ENCODE measurements at regions not wholly inside any gene's neighbourhood (a gene's known extent, or its start where the extent isn't known, plus 50 kb on each side); places are given as distances from the start of the nearest gene placed in this dataset.
"Not testable (repeated sequence)": the region's sequence is repeated elsewhere in the genome, so short reads cannot be mapped to it uniquely, and the experiment has no call there.

- TF ChIP-seq CTCF (IDR thresholded peaks at IDR 0.05 in 2 of 3, conservative IDR thresholded peaks at IDR 0.05 in 1 of 3; ENCODE audit: insufficient read depth in 2 of 3, low read depth in 1 of 3, low read length in 3 of 3); SAFB (IDR thresholded peaks at IDR 0.05; ENCODE audit: borderline replicate concordance, low read depth, low read length): not testable (repeated sequence)
Observed at GRCh38 chr3:125915792-125916375, 53.1 kb upstream of the ROPN1B start.

Data from K562 (cell line).